CD14-positive monocyte (primary cell): ENCODE measurements at regions not wholly inside any gene's neighbourhood (a gene's known extent, or its start where the extent isn't known, plus 50 kb on each side); places are given as distances from the start of the nearest gene placed in this dataset.

Experiments
- DNase-seq, 3 donors: peaks; one replicate each; pipeline ENCODE4 v3.0.0-alpha.2; 2011 to 2022
- H2AFZ ChIP-seq: 2 replicates; pipeline ENCODE4 v1.6.0; 2012; ENCODE audit warnings: mild to moderate bottlenecking, low read depth, low read length, inconsistent platforms; ENCODE audit not compliant: insufficient read depth, poor library complexity, severe bottlenecking
- H3K27ac ChIP-seq, 2 donors: 1 replicate in 1 of 2; 2 replicates in 1 of 2; pipeline ENCODE4 v1.5.1; 2012 to 2013; ENCODE audit warnings: low read length in 2 of 2, control low read depth in 1 of 2, inconsistent platforms in 1 of 2, low read depth in 1 of 2, mild to moderate bottlenecking in 1 of 2
- H3K27me3 ChIP-seq, 2 donors: one replicate each; pipeline versions ENCODE4 v1.6.0 to v1.6.1; 2011 to 2013; ENCODE audit warnings: low read length in 2 of 2; ENCODE audit not compliant: control insufficient read depth in 2 of 2, insufficient read depth in 2 of 2
- H3K36me3 ChIP-seq, 2 donors: replicated peaks in 1 of 2; 1 replicate in 1 of 2; 2 replicates in 1 of 2; pipeline versions ENCODE4 v1.5.1 to v1.6.1; 2012 to 2013; ENCODE audit warnings: low read length in 2 of 2, control low read depth in 1 of 2, inconsistent platforms in 1 of 2, mild to moderate bottlenecking in 1 of 2; ENCODE audit not compliant: insufficient read depth in 2 of 2, control insufficient read depth in 1 of 2
- H3K4me1 ChIP-seq, 2 donors: 1 replicate in 1 of 2; 2 replicates in 1 of 2; pipeline versions ENCODE4 v1.5.1 to v1.6.1; 2012 to 2013; ENCODE audit warnings: low read length in 2 of 2, control low read depth in 1 of 2, inconsistent platforms in 1 of 2, mild to moderate bottlenecking in 1 of 2, moderate library complexity in 1 of 2; ENCODE audit not compliant: insufficient read depth in 2 of 2, control insufficient read depth in 1 of 2
- H3K4me2 ChIP-seq: replicated peaks from 2 replicates; pipeline ENCODE3; 2012; ENCODE audit warnings: low read length, moderate library complexity, mild to moderate bottlenecking; ENCODE audit not compliant: poor library complexity, severe bottlenecking; ENCODE audit errors: extremely low read depth
- H3K4me3 ChIP-seq, 3 experiments: fragments of 200-600 bp in 1 of 3; sonication (generic) in 1 of 3; replicated peaks in 1 of 3; 1 replicate in 2 of 3; 2 replicates in 1 of 3; pipeline ENCODE4 v1.5.1; 2011 to 2013; ENCODE audit warnings: low read length in 3 of 3, mild to moderate bottlenecking in 3 of 3, control low read depth in 2 of 3, low read depth in 2 of 3, inconsistent platforms in 1 of 3, moderate library complexity in 1 of 3
- H3K79me2 ChIP-seq: 2 replicates; pipeline ENCODE4 v1.6.0; 2012; ENCODE audit warnings: mild to moderate bottlenecking, control low read depth, inconsistent platforms, low read length, moderate library complexity; ENCODE audit not compliant: insufficient read depth
- H3K9ac ChIP-seq: 2 replicates; pipeline ENCODE4 v1.6.0; 2017; ENCODE audit warnings: low read length, mild to moderate bottlenecking; ENCODE audit not compliant: insufficient read depth, poor library complexity, severe bottlenecking
- H3K9me3 ChIP-seq, 2 donors: replicated peaks in 1 of 2; 1 replicate in 1 of 2; 2 replicates in 1 of 2; pipeline versions ENCODE4 v1.5.1 to v1.6.1; 2012 to 2013; ENCODE audit warnings: low read length in 2 of 2, control low read depth in 1 of 2; ENCODE audit not compliant: control insufficient read depth in 1 of 2, insufficient read depth in 1 of 2
- H4K20me1 ChIP-seq: 2 replicates; pipeline ENCODE4 v1.6.0; 2012; ENCODE audit warnings: mild to moderate bottlenecking, low read length, control low read depth, moderate library complexity; ENCODE audit not compliant: insufficient read depth
- H3K27ac Mint-ChIP-seq, 7 donors: one replicate each; pipeline ENCODE4 v1.8.0; 2020; ENCODE audit warnings: mild to moderate bottlenecking in 7 of 7, mixed read lengths in 7 of 7, moderate library complexity in 6 of 7, inconsistent platforms in 2 of 7
- H3K27me3 Mint-ChIP-seq, 3 donors: one replicate each; pipeline ENCODE4 v1.8.0; 2021 to 2022; ENCODE audit warnings: low read depth in 3 of 3, mild to moderate bottlenecking in 3 of 3, mixed read lengths in 3 of 3, moderate library complexity in 3 of 3, inconsistent platforms in 1 of 3
- H3K36me3 Mint-ChIP-seq, 2 donors: one replicate each; pipeline ENCODE4 v1.8.0; 2020; ENCODE audit warnings: mixed read lengths in 2 of 2, inconsistent platforms in 1 of 2, mild to moderate bottlenecking in 1 of 2
- H3K4me1 Mint-ChIP-seq: one replicate; pipeline ENCODE4 v1.8.0; 2020; ENCODE audit warnings: mild to moderate bottlenecking, mixed read lengths
- H3K4me3 Mint-ChIP-seq, 2 donors: one replicate each; pipeline ENCODE4 v1.8.0; 2020; ENCODE audit warnings: mild to moderate bottlenecking in 2 of 2, mixed read lengths in 2 of 2, moderate library complexity in 1 of 2
- H3K9me3 Mint-ChIP-seq, 7 donors: one replicate each; pipeline ENCODE4 v1.8.0; 2020 to 2022; ENCODE audit warnings: mixed read lengths in 7 of 7, mild to moderate bottlenecking in 6 of 7, moderate library complexity in 6 of 7, inconsistent platforms in 2 of 7
- WGBS: methylation state at CpG from one replicate; pipeline ENCODE4 v1.1.5; 2013; ENCODE audit warnings: missing lambda C conversion rate; ENCODE audit not compliant: insufficient coverage; 5-methylcytosine and 5-hydroxymethylcytosine counted together
- intact Hi-C, 2 donors: fragments of 100-400 bp; cut with micrococcal nuclease; formaldehyde crosslinking; loops; one replicate each; pipeline versions ENCODE4 v1.15.0 to v1.15.1; 2023
- TF ChIP-seq, protein P1 (sequence below): fragments of 200-600 bp; IDR thresholded peaks from one replicate; pipeline ENCODE4 v1.8.0; 2022; ENCODE audit warnings: antibody characterized with exemption, mild to moderate bottlenecking

DNA sequence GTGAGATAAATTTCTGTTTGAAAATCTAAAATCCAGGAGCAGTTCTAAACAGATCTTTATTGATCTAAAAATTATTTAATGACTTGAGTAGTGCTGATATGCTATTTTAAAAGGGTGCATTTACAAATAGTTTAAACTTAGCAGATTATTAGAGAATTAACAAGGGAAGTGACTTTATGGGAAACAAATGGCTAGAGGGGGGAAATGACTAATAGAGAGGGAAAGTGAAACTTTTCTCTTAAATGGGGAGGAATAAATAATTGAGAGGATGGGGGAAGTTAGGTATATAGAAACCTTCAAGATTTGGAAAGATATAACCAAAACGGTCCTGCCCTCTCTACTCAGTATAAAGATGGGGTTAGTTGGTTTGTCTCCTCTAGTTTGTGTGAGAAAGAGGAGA, 90.1 kb upstream of the ARMC3 start:
- no peaks in the 10 kb centered on the region for H4K20me1 ChIP-seq
- no peaks in the 10 kb centered on the region for H3K9me3 ChIP-seq
- WGBS: no CpG with 5 or more reads among the region's 1 CpG
- Mint-ChIP-seq H3K4me3 (no peak overlapping the region), H3K27ac (no peak overlapping the region), H3K4me1 (peaks cover 8% of the 10 kb centered on the region), H3K27me3 (peaks cover 0 to 4% (median 0%) of the 10 kb centered on the region in 3 donors), H3K9me3 (peaks cover 0 to 5% (median 2%) of the 10 kb centered on the region in 7 donors), H3K36me3 (no peaks in the 10 kb centered on the region)
- no peaks in the 10 kb centered on the region for H3K79me2 ChIP-seq
- no peak overlapping the region for H3K27ac ChIP-seq
- H3K4me2 ChIP-seq: no peak overlapping the region
- H2AFZ ChIP-seq: no peak overlapping the region
- intact Hi-C loops: no loop called here
- no peak for DNase-seq
- TF ChIP-seq, protein P1, sequence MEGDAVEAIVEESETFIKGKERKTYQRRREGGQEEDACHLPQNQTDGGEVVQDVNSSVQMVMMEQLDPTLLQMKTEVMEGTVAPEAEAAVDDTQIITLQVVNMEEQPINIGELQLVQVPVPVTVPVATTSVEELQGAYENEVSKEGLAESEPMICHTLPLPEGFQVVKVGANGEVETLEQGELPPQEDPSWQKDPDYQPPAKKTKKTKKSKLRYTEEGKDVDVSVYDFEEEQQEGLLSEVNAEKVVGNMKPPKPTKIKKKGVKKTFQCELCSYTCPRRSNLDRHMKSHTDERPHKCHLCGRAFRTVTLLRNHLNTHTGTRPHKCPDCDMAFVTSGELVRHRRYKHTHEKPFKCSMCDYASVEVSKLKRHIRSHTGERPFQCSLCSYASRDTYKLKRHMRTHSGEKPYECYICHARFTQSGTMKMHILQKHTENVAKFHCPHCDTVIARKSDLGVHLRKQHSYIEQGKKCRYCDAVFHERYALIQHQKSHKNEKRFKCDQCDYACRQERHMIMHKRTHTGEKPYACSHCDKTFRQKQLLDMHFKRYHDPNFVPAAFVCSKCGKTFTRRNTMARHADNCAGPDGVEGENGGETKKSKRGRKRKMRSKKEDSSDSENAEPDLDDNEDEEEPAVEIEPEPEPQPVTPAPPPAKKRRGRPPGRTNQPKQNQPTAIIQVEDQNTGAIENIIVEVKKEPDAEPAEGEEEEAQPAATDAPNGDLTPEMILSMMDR: no peak
- H3K4me1 ChIP-seq: no peaks in the 10 kb centered on the region
- H3K4me3 ChIP-seq: no peak overlapping the region
- H3K9ac ChIP-seq: no peak overlapping the region
- no peaks in the 10 kb centered on the region for H3K36me3 ChIP-seq
- no peaks in the 10 kb centered on the region for H3K27me3 ChIP-seq

DNA sequence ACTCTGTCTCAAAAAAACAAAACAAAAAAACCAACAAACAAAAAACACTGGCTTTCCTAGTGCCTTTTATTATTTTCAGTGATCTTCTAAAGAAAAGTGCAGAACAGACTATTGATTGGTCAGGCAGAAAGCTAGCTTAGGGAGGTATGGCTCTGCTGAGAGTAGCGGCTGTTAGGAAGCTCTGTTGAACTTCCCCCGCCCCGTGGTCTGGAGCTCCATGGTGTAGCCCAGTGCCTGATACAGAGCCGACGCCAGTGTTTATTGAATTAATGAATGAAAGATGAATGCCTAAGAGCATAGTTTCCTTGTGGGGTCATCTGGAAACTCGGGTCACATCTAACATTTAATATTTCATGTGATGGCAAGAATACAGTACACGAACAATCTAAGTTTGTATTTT, 90.5 kb upstream of the ARMC3 start:
- H3K9me3 ChIP-seq: no peaks in the 10 kb centered on the region
- H3K27ac Mint-ChIP-seq: peak overlapping the region in 1 of 7 donors; percentile 47
- peaks cover 0 to 5% (median 2%) of the 10 kb centered on the region in 7 donors for H3K9me3 Mint-ChIP-seq
- H3K79me2 ChIP-seq: no peaks in the 10 kb centered on the region
- no peaks in the 10 kb centered on the region for H4K20me1 ChIP-seq
- H3K4me2 ChIP-seq: no peak overlapping the region
- H3K4me3 Mint-ChIP-seq: no peak overlapping the region
- H3K27me3 Mint-ChIP-seq: peaks cover 0 to 4% (median 0%) of the 10 kb centered on the region in 3 donors
- H3K4me1 Mint-ChIP-seq: peaks cover 8% of the 10 kb centered on the region
- H3K27ac ChIP-seq: no peak overlapping the region
- H3K36me3 ChIP-seq: no peaks in the 10 kb centered on the region
- H3K36me3 Mint-ChIP-seq: no peaks in the 10 kb centered on the region
- H3K27me3 ChIP-seq: no peaks in the 10 kb centered on the region
- 83% methylated on average over 1 of the region's 7 CpGs for WGBS
- DNase-seq: no peak
- TF ChIP-seq, protein P1: no peak
- H3K9ac ChIP-seq: no peak overlapping the region
- no peaks in the 10 kb centered on the region for H3K4me1 ChIP-seq
- H2AFZ ChIP-seq: no peak overlapping the region
- H3K4me3 ChIP-seq: no peak overlapping the region
- intact Hi-C loops: no loop called here
